ENCODE measurements at regions not wholly inside any gene's neighbourhood (a gene's known extent, or its start where the extent isn't known, plus 50 kb on each side); places are given as distances from the start of the nearest gene placed in this dataset.

DNA sequence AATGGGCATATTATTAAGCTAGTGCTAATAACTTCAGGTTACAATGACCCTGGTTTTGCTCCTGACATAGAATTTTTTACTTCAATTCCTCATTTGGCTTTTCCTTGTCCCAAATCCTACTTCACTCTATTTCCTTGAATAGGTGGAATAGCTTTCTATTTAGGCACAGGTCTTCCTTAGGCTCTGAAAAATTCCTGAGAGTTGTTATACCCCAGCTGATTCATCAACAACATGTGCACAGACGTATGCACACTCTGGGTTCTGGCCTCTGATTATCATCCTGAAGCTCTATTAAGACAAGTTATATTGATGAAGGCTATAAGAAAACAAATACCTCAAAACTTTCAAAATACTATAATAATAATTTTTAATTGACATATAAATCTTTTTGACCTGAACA lies 172.4 kb downstream of the NTMT2 start:
- in situ Hi-C loops (cut with MboI; ENCODE audit: low pct_unique_long_range_greater_than_20kb, low sequenced_read_pairs, unreplicated experiment): no loop called here
- DNase-seq (ENCODE audit: low spot score): no peak
- TF ChIP-seq, protein P1, sequence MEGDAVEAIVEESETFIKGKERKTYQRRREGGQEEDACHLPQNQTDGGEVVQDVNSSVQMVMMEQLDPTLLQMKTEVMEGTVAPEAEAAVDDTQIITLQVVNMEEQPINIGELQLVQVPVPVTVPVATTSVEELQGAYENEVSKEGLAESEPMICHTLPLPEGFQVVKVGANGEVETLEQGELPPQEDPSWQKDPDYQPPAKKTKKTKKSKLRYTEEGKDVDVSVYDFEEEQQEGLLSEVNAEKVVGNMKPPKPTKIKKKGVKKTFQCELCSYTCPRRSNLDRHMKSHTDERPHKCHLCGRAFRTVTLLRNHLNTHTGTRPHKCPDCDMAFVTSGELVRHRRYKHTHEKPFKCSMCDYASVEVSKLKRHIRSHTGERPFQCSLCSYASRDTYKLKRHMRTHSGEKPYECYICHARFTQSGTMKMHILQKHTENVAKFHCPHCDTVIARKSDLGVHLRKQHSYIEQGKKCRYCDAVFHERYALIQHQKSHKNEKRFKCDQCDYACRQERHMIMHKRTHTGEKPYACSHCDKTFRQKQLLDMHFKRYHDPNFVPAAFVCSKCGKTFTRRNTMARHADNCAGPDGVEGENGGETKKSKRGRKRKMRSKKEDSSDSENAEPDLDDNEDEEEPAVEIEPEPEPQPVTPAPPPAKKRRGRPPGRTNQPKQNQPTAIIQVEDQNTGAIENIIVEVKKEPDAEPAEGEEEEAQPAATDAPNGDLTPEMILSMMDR (IDR thresholded peaks at IDR 0.05; ENCODE audit: extremely low read depth, insufficient read depth, missing control alignments): no peak

DNA sequence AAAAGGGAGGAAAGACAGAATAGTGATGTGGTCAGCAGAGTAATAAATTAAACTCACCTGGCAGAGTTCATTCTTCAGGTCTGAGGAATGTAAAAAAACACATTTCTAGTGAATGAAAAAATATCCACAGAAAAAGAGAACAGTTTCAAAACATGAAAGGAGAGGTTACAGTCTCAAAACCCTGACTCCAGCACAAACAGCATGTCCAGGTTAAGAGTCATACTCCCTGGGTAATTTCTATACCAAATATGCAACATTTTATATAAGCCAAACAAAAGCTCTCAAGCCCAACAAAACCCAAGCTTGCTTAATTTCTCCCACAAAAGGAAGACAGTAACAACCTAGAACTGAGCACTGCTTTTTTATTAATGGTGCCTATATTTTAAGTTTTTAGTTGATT lies 173.0 kb downstream of the NTMT2 start:
- in situ Hi-C loops (cut with MboI; ENCODE audit: low pct_unique_long_range_greater_than_20kb, low sequenced_read_pairs, unreplicated experiment): no loop called here
- TF ChIP-seq, protein P1 (IDR thresholded peaks at IDR 0.05; ENCODE audit: extremely low read depth, insufficient read depth, missing control alignments): no peak
- DNase-seq (ENCODE audit: low spot score): no peak

DNA sequence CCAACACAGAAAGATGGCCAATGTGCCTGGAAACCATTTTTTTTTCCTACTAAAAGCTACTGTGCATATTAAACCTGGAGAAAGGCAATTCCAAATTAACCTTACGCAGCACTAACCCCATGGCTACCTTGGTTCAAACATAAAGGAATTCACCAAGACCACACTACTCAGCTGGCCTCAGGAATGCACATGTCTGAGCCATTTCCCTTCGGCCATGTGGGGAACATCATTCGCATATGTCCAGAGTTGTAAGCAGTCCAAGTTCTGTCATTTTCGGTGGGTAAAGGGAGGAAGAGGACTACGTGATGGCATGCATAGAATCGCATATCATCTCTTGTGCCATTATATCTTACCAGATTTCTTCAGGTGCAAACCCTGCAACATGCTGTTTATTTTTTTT lies 175.4 kb downstream of the NTMT2 start:
- DNase-seq (ENCODE audit: low spot score): no peak
- TF ChIP-seq, protein P1 (IDR thresholded peaks at IDR 0.05; ENCODE audit: extremely low read depth, insufficient read depth, missing control alignments): no peak
- in situ Hi-C loops (cut with MboI; ENCODE audit: low pct_unique_long_range_greater_than_20kb, low sequenced_read_pairs, unreplicated experiment): no loop called here

GRCh38 chr1:170326186-170326585 lies 180.4 kb downstream of the NTMT2 start:
- TF ChIP-seq, protein P1 (IDR thresholded peaks at IDR 0.05; ENCODE audit: extremely low read depth, insufficient read depth, missing control alignments): no peak
- no peak for DNase-seq (ENCODE audit: low spot score)
- in situ Hi-C loops (cut with MboI; ENCODE audit: low pct_unique_long_range_greater_than_20kb, low sequenced_read_pairs, unreplicated experiment): no loop called here

DNA sequence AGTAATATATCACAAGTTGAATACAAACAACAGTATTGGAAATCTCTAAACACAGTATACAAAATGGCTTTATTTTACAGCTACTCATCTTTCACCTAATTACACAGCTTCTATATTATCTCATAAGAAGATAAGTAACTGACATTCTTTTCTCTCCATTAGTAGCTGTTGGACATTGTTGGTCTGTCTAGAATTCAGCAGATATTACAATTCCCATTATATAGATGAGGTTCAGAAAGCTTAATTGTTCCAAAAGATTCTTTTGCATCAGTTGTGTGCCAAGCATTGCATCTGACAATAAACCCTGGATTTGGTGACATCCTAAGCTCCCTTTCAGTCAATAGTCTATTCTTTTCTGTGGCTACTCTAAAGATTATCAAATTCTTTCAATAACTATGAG lies 187.0 kb downstream of the NTMT2 start:
- in situ Hi-C loops (cut with MboI; ENCODE audit: low pct_unique_long_range_greater_than_20kb, low sequenced_read_pairs, unreplicated experiment): no loop called here
- TF ChIP-seq, protein P1 (IDR thresholded peaks at IDR 0.05; ENCODE audit: extremely low read depth, insufficient read depth, missing control alignments): no peak

GRCh38 chr1:170337413-170337994 lies 191.7 kb downstream of the NTMT2 start:
- TF ChIP-seq, protein P1 (IDR thresholded peaks at IDR 0.05; ENCODE audit: extremely low read depth, insufficient read depth, missing control alignments): no peak
- no peak for DNase-seq (ENCODE audit: low spot score)
- in situ Hi-C loops (cut with MboI; ENCODE audit: low pct_unique_long_range_greater_than_20kb, low sequenced_read_pairs, unreplicated experiment): no loop called here

More for the DNA sequence above, 187.0 kb downstream of the NTMT2 start:
- DNase-seq (ENCODE audit: low spot score): no peak
